Stomach smooth muscle (tissue), 2 donors: ENCODE measurements at regions not wholly inside any gene's neighbourhood (a gene's known extent, or its start where the extent isn't known, plus 50 kb on each side); places are given as distances from the start of the nearest gene placed in this dataset.
"Not testable (repeated sequence)": the region's sequence is repeated elsewhere in the genome, so short reads cannot be mapped to it uniquely, and the experiment has no call there.

Source experiments
- H3K27ac ChIP-seq: one replicate; pipeline ENCODE4 v1.7.0; 2013; ENCODE audit warnings: mild to moderate bottlenecking, low read length, inconsistent platforms
- H3K27me3 ChIP-seq, 2 donors: one replicate each; pipeline ENCODE4 v1.7.0; 2013; ENCODE audit warnings: low read length in 2 of 2; ENCODE audit not compliant: insufficient read depth in 2 of 2, control insufficient read depth in 1 of 2
- H3K36me3 ChIP-seq, 2 donors: one replicate each; pipeline ENCODE4 v1.7.0; 2013; ENCODE audit warnings: low read length in 2 of 2; ENCODE audit not compliant: control insufficient read depth in 2 of 2, insufficient read depth in 2 of 2
- H3K4me1 ChIP-seq: one replicate; pipeline ENCODE4 v1.7.0; 2013; ENCODE audit warnings: low read length; ENCODE audit not compliant: control insufficient read depth, insufficient read depth
- H3K4me3 ChIP-seq, 2 donors: one replicate each; pipeline ENCODE4 v1.7.0; 2013; ENCODE audit warnings: low read length in 2 of 2
- H3K9ac ChIP-seq, 2 donors: one replicate each; pipeline ENCODE4 v1.7.0; 2013; ENCODE audit warnings: low read length in 2 of 2, mild to moderate bottlenecking in 1 of 2
- H3K9me3 ChIP-seq, 2 donors: one replicate each; pipeline ENCODE4 v1.7.0; 2013; ENCODE audit warnings: low read length in 2 of 2; ENCODE audit not compliant: control insufficient read depth in 2 of 2
- donor health status: healthy.
- donor health status: Pancreatic carcinoma.

- not testable (repeated sequence) for H3K27ac ChIP-seq, H3K9ac ChIP-seq, H3K4me3 ChIP-seq, H3K9me3 ChIP-seq, H3K27me3 ChIP-seq, H3K36me3 ChIP-seq, H3K4me1 ChIP-seq
Measured at GRCh38 chr18:14460364-14460763, 83.0 kb downstream of the POTEC start.

DNA sequence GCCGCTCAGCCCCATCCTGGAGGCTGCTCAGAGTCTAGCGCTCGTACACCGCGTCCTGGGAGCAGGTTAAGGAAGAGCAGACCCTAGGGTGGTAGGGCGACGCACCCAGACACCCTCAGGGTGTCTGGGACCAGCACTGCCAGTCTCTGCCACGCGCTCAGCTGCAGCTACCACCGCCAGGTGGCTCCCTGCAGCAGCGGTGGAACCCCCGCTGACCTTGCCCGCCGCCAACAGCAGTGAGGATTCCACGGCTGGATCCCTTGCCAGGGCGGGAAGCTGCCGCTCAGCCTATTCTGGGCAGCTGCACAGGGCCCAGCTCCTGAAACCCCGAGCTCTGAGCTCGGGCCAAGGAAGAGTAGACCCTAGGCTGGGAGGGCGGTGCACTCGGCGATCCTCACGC is 83.6 kb downstream of the POTEC start:
- H3K9ac ChIP-seq, H3K9me3 ChIP-seq, H3K36me3 ChIP-seq, H3K27me3 ChIP-seq, H3K4me1 ChIP-seq, H3K27ac ChIP-seq, H3K4me3 ChIP-seq: not testable (repeated sequence)

- H3K27ac ChIP-seq, H3K36me3 ChIP-seq, H3K9ac ChIP-seq, H3K9me3 ChIP-seq, H3K4me1 ChIP-seq, H3K27me3 ChIP-seq: not testable (repeated sequence)
- peak overlapping the region in 1 of 2 donors; percentile 44 for H3K4me3 ChIP-seq
Measured at GRCh38 chr18:14458009-14458945, 85.1 kb downstream of the POTEC start.

DNA sequence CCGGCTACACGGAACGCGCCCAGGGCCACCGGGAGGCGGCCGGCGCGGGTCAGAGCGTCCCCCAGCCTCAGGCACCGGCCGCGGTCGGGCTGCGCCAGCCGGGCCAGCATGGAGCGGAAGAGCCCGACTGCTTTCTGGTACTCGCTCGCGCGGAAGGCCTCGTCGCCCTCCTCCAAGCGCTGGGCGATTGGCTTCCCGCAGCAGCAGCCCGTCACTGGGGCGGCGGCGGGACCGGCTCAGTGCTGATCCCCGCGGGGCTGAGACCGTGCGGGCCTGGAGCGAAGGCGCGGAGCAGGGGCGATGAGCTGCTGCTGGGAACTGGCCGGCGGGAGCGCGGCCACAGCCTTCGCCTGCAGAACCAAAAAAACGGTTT is 92.8 kb downstream of the POTEC start:
- not testable (repeated sequence) for H3K36me3 ChIP-seq, H3K4me1 ChIP-seq, H3K27ac ChIP-seq, H3K27me3 ChIP-seq, H3K9me3 ChIP-seq, H3K9ac ChIP-seq
- peak overlapping the region in 1 of 2 donors; percentile 49 for H3K4me3 ChIP-seq

DNA sequence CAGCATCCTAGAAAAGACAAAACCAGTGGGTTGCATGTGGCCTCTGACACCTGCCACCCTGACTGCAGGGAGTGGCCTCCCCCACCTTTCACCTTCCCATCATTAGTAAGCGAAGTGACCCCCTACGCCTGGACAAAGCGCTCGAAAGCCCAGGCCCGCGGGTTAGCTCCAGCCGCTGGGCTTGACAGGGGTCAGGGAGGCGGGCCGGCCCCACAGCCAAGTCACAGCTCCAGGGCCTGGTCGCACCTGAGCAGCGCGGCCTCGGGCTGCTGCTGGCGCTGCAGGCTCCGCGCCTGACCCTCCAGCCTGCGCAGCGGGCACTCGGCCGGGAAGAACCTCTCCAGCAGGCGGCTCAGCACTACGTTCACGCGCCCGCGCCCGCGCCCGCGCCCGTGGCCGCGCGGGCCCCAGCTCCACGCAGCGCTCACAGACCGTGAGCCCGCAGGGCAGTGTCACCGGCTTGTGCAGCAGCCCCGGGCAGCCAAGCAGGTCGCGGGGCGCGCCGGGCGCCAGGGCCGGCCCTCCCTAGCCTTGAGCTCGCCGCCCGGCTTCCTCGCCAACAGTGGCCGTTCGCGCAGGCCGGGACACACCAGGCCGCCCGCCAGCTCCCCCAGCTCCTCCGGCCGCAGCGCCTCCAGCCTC is 93.3 kb downstream of the POTEC start:
- not testable (repeated sequence) for H3K9ac ChIP-seq, H3K27ac ChIP-seq, H3K4me1 ChIP-seq, H3K36me3 ChIP-seq, H3K9me3 ChIP-seq, H3K27me3 ChIP-seq
- H3K4me3 ChIP-seq, result peak overlapping the region in 1 of 2 donors; percentile 35

- not testable (repeated sequence) for H3K9ac ChIP-seq, H3K36me3 ChIP-seq, H3K9me3 ChIP-seq, H3K4me1 ChIP-seq, H3K27ac ChIP-seq, H3K27me3 ChIP-seq, H3K4me3 ChIP-seq
Measured at GRCh38 chr18:14449062-14449461, 94.3 kb downstream of the POTEC start.

GRCh38 chr18:14447715-14448114 is 95.7 kb downstream of the POTEC start:
- not testable (repeated sequence) for H3K9ac ChIP-seq, H3K4me3 ChIP-seq, H3K27ac ChIP-seq, H3K27me3 ChIP-seq, H3K9me3 ChIP-seq, H3K36me3 ChIP-seq, H3K4me1 ChIP-seq

- not testable (repeated sequence) for H3K9me3 ChIP-seq, H3K36me3 ChIP-seq, H3K27ac ChIP-seq, H3K4me1 ChIP-seq, H3K9ac ChIP-seq, H3K27me3 ChIP-seq, H3K4me3 ChIP-seq
Measured at GRCh38 chr18:14435460-14435859, 107.9 kb downstream of the POTEC start.

GRCh38 chr18:14432371-14432770 is 111.0 kb downstream of the POTEC start:
- H3K27me3 ChIP-seq, H3K9ac ChIP-seq, H3K27ac ChIP-seq, H3K9me3 ChIP-seq, H3K36me3 ChIP-seq, H3K4me1 ChIP-seq, H3K4me3 ChIP-seq: not testable (repeated sequence)

GRCh38 chr18:14431031-14431521 is 112.3 kb downstream of the POTEC start:
- not testable (repeated sequence) for H3K9ac ChIP-seq, H3K9me3 ChIP-seq, H3K27me3 ChIP-seq, H3K4me1 ChIP-seq, H3K27ac ChIP-seq, H3K36me3 ChIP-seq
- peak overlapping the region; percentile 51 to 65 for H3K4me3 ChIP-seq

GRCh38 chr18:14415806-14416205 is 127.6 kb downstream of the POTEC start:
- not testable (repeated sequence) for H3K27me3 ChIP-seq

More at GRCh38 chr18:14415806-14416205, 127.6 kb downstream of the POTEC start:
- H3K9me3 ChIP-seq, H3K27ac ChIP-seq, H3K9ac ChIP-seq, H3K36me3 ChIP-seq, H3K4me3 ChIP-seq, H3K4me1 ChIP-seq: not testable (repeated sequence)
